HG03432 (cell line): ENCODE measurements at regions not wholly inside any gene's neighbourhood (a gene's known extent, or its start where the extent isn't known, plus 50 kb on each side); places are given as distances from the start of the nearest gene placed in this dataset.

ENCODE experiments used
- ATAC-seq: cut with Tn5 transposase; IDR thresholded peaks from one replicate; pipeline ENCODE4 v1.9.1; 2021; ENCODE audit warnings: mild to moderate bottlenecking, moderate library complexity; ENCODE audit not compliant: unreplicated experiment

- no peak for ATAC-seq
These were observed 93.2 kb upstream of the NKX1-1 start for GRCh38 chr4:1499465-1499864.

- no peak for ATAC-seq
These were observed 91.1 kb upstream of the NKX1-1 start for GRCh38 chr4:1497189-1497801.

- no peak for ATAC-seq
These were observed 89.9 kb upstream of the NKX1-1 start for GRCh38 chr4:1496116-1496642.

GRCh38 chr4:1495416-1496115 lies 89.3 kb upstream of the NKX1-1 start:
- ATAC-seq = no peak

- no peak for ATAC-seq
These were observed 88.4 kb upstream of the NKX1-1 start for GRCh38 chr4:1494416-1495315.

GRCh38 chr4:1493540-1494287 lies 87.5 kb upstream of the NKX1-1 start:
- ATAC-seq = no peak

- ATAC-seq = no peak
These were observed 86.7 kb upstream of the NKX1-1 start for GRCh38 chr4:1492651-1493539.

GRCh38 chr4:1492142-1492457 lies 85.9 kb upstream of the NKX1-1 start:
- ATAC-seq = no peak

GRCh38 chr4:1491328-1492141 lies 85.3 kb upstream of the NKX1-1 start:
- no peak for ATAC-seq

GRCh38 chr4:1490654-1491327 lies 84.5 kb upstream of the NKX1-1 start:
- no peak for ATAC-seq

- no peak for ATAC-seq
These were observed 83.9 kb upstream of the NKX1-1 start for GRCh38 chr4:1490011-1490653.

- ATAC-seq = no peak
These were observed 83.4 kb upstream of the NKX1-1 start for GRCh38 chr4:1489639-1489995.

- ATAC-seq = no peak
These were observed 82.8 kb upstream of the NKX1-1 start for GRCh38 chr4:1488831-1489638.

- ATAC-seq = no peak
These were observed 82.1 kb upstream of the NKX1-1 start for GRCh38 chr4:1488357-1488756.

- ATAC-seq = no peak
These were observed 81.5 kb upstream of the NKX1-1 start for GRCh38 chr4:1487761-1488160.

GRCh38 chr4:1487106-1487505 lies 80.9 kb upstream of the NKX1-1 start:
- ATAC-seq = no peak

- ATAC-seq = no peak
These were observed 79.0 kb upstream of the NKX1-1 start for GRCh38 chr4:1485280-1485679.
